GM19324 (cell line): ENCODE measurements at regions not wholly inside any gene's neighbourhood (a gene's known extent, or its start where the extent isn't known, plus 50 kb on each side); places are given as distances from the start of the nearest gene placed in this dataset.
"Not testable (repeated sequence)": the region's sequence is repeated elsewhere in the genome, so short reads cannot be mapped to it uniquely, and the experiment has no call there.

Experiments
- ATAC-seq: cut with Tn5 transposase; IDR thresholded peaks from one replicate; pipeline ENCODE4 v1.9.1; 2021; ENCODE audit warnings: mild to moderate bottlenecking, moderate library complexity; ENCODE audit not compliant: unreplicated experiment, low FRiP score

- no peak for ATAC-seq
Observed at GRCh38 chr3:168803536-168803935, 707.8 kb upstream of the GOLIM4 start.

GRCh38 chr3:168802766-168803165, 707.0 kb upstream of the GOLIM4 start:
- no peak for ATAC-seq

- no peak for ATAC-seq
Observed at GRCh38 chr3:168801794-168802193, 706.1 kb upstream of the GOLIM4 start.

GRCh38 chr3:168796339-168796738, 700.6 kb upstream of the GOLIM4 start:
- no peak for ATAC-seq

- no peak for ATAC-seq
Observed at GRCh38 chr3:168794427-168794826, 698.7 kb upstream of the GOLIM4 start.

GRCh38 chr3:168782193-168782592, 686.5 kb upstream of the GOLIM4 start:
- ATAC-seq = no peak

GRCh38 chr3:168779970-168780645, 684.4 kb upstream of the GOLIM4 start:
- ATAC-seq = not testable (repeated sequence)

GRCh38 chr3:168753724-168754123, 658.0 kb upstream of the GOLIM4 start:
- ATAC-seq = no peak

GRCh38 chr3:168752339-168752738, 656.6 kb upstream of the GOLIM4 start:
- no peak for ATAC-seq

- ATAC-seq = no peak
Observed at GRCh38 chr3:168747697-168748096, 652.0 kb upstream of the GOLIM4 start.

- ATAC-seq = no peak
Observed at GRCh38 chr3:168738527-168739325, 643.0 kb upstream of the GOLIM4 start.

GRCh38 chr3:168736202-168736601, 640.5 kb upstream of the GOLIM4 start:
- ATAC-seq = no peak

- no peak for ATAC-seq
Observed at GRCh38 chr3:168730073-168730472, 634.3 kb upstream of the GOLIM4 start.

GRCh38 chr3:168722091-168722490, 626.4 kb upstream of the GOLIM4 start:
- ATAC-seq = no peak

- peak; percentile 96 for ATAC-seq
Observed at GRCh38 chr3:168714609-168715240, 619.0 kb upstream of the GOLIM4 start.

GRCh38 chr3:168709073-168709472, 613.3 kb upstream of the GOLIM4 start:
- no peak for ATAC-seq

GRCh38 chr3:168707900-168708299, 612.2 kb upstream of the GOLIM4 start:
- ATAC-seq = no peak

- ATAC-seq = no peak
Observed at GRCh38 chr3:168705412-168705811, 609.7 kb upstream of the GOLIM4 start.

- ATAC-seq = no peak
Observed at GRCh38 chr3:168696051-168696450, 600.3 kb upstream of the GOLIM4 start.

GRCh38 chr3:168693870-168694269, 598.1 kb upstream of the GOLIM4 start:
- ATAC-seq = no peak

- no peak for ATAC-seq
Observed at GRCh38 chr3:168688267-168688666, 592.5 kb upstream of the GOLIM4 start.

GRCh38 chr3:168684519-168684918, 588.8 kb upstream of the GOLIM4 start:
- no peak for ATAC-seq
